Ovary (tissue), 3 donors: ENCODE measurements at regions not wholly inside any gene's neighbourhood (a gene's known extent, or its start where the extent isn't known, plus 50 kb on each side); places are given as distances from the start of the nearest gene placed in this dataset.

Source experiments
- EP300 ChIP-seq: sonication (generic); formaldehyde crosslinking; IDR thresholded peaks from one replicate; pipeline ENCODE4 v1.6.1; 2017; ENCODE audit warnings: antibody characterized with exemption
- POLR2A ChIP-seq: fragments of 450-650 bp; IDR thresholded peaks from one replicate; pipeline ENCODE4 v1.6.1; 2017; ENCODE audit warnings: antibody characterized with exemption, mild to moderate bottlenecking, moderate library complexity
- TF ChIP-seq, protein P1 (sequence below), 3 donors: fragments of 450-650 bp in 2 of 3; fragments of 200-600 bp in 1 of 3; IDR thresholded peaks; one replicate each; pipeline versions ENCODE4 v1.5.1 to v1.8.0; 2016 to 2022; ENCODE audit warnings: antibody characterized with exemption in 3 of 3, mild to moderate bottlenecking in 1 of 3
- donor health status: DM: no; HTN: no; CAD: no.

DNA sequence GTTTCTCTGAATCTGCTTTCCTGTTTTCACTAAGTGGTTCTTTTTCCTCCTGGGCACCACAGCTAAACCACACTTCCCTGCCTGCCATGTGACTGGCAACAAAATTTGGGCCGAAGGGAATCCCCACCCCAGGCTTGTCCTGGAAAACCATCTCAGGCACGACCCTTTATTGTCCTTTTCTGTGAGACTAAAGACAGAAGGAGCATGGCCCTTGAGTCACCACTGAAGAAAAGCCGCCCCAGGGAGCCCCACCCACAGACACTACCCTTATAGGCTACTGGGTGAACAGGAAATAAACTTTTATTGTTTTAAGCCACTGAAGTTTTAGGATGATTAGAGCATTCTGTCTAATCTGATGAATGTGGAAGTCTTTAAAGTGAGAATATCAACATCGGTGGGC, 88.6 kb upstream of the BRD7 start:
- TF ChIP-seq, protein P1, sequence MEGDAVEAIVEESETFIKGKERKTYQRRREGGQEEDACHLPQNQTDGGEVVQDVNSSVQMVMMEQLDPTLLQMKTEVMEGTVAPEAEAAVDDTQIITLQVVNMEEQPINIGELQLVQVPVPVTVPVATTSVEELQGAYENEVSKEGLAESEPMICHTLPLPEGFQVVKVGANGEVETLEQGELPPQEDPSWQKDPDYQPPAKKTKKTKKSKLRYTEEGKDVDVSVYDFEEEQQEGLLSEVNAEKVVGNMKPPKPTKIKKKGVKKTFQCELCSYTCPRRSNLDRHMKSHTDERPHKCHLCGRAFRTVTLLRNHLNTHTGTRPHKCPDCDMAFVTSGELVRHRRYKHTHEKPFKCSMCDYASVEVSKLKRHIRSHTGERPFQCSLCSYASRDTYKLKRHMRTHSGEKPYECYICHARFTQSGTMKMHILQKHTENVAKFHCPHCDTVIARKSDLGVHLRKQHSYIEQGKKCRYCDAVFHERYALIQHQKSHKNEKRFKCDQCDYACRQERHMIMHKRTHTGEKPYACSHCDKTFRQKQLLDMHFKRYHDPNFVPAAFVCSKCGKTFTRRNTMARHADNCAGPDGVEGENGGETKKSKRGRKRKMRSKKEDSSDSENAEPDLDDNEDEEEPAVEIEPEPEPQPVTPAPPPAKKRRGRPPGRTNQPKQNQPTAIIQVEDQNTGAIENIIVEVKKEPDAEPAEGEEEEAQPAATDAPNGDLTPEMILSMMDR (IDR thresholded peaks at IDR 0.05): no peak
- no peak for TF ChIP-seq POLR2A
- no peak for TF ChIP-seq EP300
